ENCODE measurements at regions not wholly inside any gene's neighbourhood (a gene's known extent, or its start where the extent isn't known, plus 50 kb on each side); places are given as distances from the start of the nearest gene placed in this dataset.

DNA sequence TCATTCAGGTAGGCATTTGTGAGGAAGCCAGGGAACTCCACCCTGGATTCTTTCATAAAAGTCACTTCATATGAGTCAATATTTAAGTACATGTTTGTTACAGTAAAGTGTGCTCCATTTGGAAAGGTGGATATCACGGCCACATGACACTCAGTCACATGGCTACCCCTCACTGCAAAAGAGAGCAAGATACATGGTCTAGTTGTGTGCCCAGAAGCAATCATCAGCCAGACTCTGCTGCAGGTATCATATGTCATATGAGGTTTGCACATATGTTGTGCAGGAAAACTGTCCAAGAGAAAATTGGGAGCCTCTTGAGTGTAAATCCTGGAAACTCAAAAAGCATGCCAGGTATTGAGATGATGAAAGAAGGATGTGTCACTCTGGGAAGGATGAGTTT is 55.0 kb upstream of the NMNAT3 start:
- no peak for DNase-seq (ENCODE audit: low read depth)

DNA sequence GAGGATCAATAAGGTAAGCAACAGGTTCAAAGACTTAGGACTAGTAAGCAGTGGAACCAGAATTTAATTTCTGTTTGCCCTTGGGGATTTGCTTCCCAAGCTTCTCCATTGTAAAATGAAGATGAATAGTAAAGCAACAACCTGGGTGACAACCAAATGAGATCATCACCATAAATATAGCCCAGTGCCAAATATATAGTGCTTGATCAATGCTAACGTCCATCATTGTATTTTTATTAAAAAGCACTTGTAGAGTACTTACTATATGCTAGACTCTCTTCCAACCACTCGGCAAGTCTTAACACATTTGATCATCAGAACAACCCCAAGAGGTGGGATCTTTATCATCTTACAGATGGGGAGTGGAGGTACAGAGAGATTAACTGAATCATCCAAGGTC is 51.5 kb upstream of the NMNAT3 start:
- no peak for DNase-seq (ENCODE audit: low read depth)

DNA sequence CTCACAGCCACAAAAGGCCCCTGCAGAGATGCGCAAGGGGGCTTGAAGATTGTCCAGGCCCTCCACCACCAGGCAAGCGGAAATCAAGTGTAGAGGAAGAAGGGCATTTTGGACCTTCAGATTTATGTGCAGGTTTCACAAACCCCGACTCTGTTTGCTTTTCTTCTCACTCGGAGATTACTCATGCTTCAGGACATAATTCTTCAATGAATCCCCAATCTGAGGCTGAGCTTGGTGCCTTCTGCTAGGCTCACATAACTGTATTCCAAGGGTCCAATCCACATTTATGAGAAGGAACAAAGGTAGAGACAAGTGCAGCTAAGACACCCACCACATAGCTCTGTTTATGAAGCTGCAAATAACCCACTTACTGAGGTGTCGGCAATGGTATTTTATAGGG is 50.6 kb upstream of the NMNAT3 start:
- no peak for DNase-seq (ENCODE audit: low read depth)
